ENCODE measurements at regions not wholly inside any gene's neighbourhood (a gene's known extent, or its start where the extent isn't known, plus 50 kb on each side); places are given as distances from the start of the nearest gene placed in this dataset.
A peak's percentile ranks its signal among the peaks of the same experiment; 100 is the strongest.

DNA sequence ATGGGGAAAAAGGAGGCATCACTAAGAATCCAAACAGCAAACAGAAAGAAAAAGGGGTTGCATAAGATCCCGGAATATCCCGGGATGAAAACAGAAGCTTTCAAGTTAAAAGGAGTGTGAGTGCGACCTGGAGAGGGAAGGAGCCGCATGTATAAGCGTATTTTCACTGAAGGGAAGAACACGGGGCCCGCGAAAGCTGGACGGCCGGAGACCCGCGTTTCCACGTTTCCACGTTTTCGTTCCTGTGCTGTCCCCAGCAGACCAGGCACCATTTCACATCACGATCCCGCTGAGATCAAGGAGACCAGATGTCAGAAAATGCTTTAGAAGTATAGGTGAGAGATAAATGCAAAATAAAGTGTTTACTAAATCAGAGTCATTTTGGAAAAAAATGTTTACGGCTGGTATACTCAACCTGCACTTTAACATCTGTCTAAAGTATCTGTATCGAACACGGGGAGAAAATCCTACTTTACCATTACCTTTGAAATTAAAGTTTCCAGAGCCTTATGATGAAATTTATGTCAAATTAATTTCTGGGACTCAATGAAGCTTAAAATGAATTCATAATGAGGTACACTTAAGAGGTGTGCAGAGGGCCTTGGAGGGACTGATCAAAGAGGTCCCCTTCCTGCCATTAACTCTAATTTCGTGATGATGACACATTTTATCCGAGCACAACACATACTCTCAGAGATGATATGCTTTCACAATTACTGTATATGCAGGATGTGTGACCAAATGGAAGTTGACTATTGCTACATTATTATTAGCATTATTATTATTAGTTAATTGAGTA, 71.0 kb upstream of the SALL3 start:
- H3K27ac ChIP-seq: no peak overlapping the region
- no peak overlapping the region for H3K4me3 ChIP-seq
- TF ChIP-seq, protein P1, sequence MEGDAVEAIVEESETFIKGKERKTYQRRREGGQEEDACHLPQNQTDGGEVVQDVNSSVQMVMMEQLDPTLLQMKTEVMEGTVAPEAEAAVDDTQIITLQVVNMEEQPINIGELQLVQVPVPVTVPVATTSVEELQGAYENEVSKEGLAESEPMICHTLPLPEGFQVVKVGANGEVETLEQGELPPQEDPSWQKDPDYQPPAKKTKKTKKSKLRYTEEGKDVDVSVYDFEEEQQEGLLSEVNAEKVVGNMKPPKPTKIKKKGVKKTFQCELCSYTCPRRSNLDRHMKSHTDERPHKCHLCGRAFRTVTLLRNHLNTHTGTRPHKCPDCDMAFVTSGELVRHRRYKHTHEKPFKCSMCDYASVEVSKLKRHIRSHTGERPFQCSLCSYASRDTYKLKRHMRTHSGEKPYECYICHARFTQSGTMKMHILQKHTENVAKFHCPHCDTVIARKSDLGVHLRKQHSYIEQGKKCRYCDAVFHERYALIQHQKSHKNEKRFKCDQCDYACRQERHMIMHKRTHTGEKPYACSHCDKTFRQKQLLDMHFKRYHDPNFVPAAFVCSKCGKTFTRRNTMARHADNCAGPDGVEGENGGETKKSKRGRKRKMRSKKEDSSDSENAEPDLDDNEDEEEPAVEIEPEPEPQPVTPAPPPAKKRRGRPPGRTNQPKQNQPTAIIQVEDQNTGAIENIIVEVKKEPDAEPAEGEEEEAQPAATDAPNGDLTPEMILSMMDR (IDR thresholded peaks at IDR 0.05): no peak
- DNase-seq (ENCODE audit: low spot score): peak; percentile 31

DNA sequence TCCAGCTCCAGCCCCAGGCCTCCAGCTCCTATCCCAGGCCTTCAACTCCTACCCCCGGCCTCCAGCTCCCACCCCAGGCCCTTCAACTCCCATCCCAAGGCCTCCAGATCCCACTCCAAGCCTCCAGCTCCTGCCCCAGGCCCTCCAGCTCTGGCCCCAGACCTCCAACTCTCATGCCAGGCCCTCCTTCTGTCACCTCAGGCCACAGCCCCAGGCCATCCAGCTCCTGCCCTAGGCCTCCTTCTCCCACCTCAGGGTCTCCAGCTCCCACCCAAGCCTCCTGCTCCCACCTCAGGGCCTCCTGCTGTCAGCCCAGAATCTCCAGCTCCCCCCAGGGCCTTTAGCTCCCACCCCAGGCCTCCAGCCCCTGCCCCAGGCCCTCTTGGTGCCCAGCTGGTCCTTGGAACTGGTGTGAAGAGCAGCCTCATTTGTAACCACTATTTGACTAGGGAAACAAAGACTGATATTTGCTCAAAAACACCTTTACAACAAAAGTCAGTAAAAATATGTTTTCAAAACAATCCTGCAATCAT, 67.8 kb upstream of the SALL3 start:
- TF ChIP-seq, protein P1 (IDR thresholded peaks at IDR 0.05): no peak
- peak; percentile 70 for DNase-seq (ENCODE audit: low spot score)
- no peak overlapping the region for H3K27ac ChIP-seq
- H3K4me3 ChIP-seq: no peak overlapping the region

DNA sequence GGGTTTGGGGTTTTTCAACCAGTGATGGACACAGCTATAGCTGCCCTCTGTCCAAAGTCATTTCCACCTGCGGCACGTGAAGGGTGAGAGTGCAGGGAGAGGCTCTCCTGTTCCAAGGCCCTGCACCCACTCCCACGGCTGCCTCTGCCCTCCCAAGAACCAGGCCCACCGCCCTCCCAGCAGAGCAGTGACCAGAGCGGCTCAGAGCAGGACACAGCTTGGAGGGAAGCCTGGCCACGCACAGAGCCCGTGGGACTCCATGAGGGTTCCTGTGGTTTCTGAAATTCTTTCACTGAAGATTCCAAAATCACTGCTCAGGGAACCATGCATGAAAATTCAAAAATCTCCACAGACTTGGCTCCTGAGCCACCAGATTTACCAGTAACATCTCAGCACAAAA, 67.3 kb upstream of the SALL3 start:
- Histone ChIP-seq H3K27ac (no peak overlapping the region), H3K4me3 (no peak overlapping the region)
- peak; percentile 47 for DNase-seq (ENCODE audit: low spot score)
- TF ChIP-seq, protein P1 (IDR thresholded peaks at IDR 0.05): no peak

DNA sequence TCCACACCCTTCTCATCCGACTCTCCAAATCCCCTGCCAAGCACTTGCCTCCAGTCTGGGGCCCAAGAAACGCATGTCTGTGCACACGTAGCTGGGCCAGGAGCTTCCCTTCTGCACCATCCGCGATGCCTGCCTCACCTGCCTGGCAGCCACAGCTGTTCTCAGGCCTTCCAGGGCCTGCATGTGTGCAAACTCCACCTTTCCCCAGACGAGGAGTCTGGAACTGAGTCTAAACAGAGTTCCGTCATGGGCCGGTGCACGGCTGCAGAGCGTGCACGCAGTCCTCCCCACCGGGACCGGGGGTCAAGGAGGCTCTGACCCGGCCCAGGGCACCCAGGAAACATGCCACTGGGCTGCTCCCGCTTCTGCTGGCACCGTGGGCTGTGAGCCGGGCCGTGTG, 66.8 kb upstream of the SALL3 start:
- TF ChIP-seq, protein P1 (IDR thresholded peaks at IDR 0.05): no peak
- H3K27ac ChIP-seq: no peak overlapping the region
- peak; percentile 33 for DNase-seq (ENCODE audit: low spot score)
- no peak overlapping the region for H3K4me3 ChIP-seq

DNA sequence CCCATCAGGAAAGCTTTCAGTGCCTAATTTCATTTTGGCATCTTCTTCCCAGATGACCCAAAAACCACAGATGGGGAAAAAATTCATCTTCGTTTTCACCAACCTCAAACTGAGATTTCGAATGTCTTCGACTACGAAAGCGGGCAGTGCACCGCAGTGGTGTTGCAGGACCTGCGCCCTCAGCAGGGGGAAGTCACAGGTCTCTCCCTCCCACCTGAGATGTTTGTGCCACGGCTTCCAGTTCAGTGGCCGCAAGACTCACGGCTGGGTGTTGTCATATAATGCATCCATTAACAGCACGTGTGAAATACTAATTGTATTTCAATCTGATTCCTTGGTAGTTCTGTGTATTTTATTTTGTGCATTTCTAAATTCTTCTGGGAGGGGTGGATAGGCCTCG, 66.2 kb upstream of the SALL3 start:
- DNase-seq (ENCODE audit: low spot score): peak; percentile 22
- H3K4me3 ChIP-seq: no peak overlapping the region
- H3K27ac ChIP-seq: no peak overlapping the region
- TF ChIP-seq, protein P1 (IDR thresholded peaks at IDR 0.05): no peak

DNA sequence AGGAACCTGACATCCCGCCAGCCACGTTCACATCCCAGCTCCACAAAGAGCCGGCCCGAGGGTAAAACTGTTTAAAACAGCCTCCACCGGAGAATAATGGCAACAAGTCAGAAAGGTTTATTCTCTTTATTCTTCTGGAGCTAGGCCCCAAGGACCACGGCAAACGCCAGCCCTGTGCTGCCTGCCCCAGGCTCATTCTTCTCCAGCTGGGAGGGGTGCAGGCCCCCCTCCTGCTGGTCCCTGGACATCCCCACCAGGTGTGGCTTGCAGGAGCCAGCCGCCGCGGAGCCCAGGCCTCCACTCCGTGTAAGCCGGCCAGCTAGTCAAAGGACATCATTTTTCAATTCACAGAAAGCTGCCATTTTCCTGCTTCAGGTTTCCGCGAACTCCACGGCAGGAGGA, 65.8 kb upstream of the SALL3 start:
- TF ChIP-seq, protein P1 (IDR thresholded peaks at IDR 0.05): no peak
- DNase-seq (ENCODE audit: low spot score): peak; percentile 52
- no peak overlapping the region for H3K4me3 ChIP-seq
- H3K27ac ChIP-seq: no peak overlapping the region

Measured in coronary artery (tissue), 2 donors.